ENCODE measurements at regions not wholly inside any gene's neighbourhood (a gene's known extent, or its start where the extent isn't known, plus 50 kb on each side); places are given as distances from the start of the nearest gene placed in this dataset.
"Not testable (repeated sequence)": the region's sequence is repeated elsewhere in the genome, so short reads cannot be mapped to it uniquely, and the experiment has no call there.

DNA sequence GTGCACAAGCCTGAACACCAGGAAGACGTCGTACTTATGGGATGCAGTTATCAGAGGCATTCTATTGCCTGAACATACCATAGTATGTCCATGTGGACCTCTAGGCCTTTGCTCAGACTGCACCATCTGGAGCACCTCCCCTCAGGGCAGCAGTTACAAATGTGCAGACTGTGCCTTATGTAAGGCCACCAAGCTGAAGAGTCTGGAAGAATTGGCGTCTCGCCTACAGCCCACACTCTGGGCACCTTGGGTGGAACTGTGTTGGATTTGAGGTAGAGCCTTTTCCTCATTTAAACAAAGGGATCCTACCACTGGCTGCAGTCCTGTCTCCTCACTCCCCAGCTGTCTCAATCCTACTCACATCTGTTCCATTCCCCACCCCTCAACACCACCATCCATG, 204.3 kb upstream of the FRMD6 start:
- DNase-seq = no peak

DNA sequence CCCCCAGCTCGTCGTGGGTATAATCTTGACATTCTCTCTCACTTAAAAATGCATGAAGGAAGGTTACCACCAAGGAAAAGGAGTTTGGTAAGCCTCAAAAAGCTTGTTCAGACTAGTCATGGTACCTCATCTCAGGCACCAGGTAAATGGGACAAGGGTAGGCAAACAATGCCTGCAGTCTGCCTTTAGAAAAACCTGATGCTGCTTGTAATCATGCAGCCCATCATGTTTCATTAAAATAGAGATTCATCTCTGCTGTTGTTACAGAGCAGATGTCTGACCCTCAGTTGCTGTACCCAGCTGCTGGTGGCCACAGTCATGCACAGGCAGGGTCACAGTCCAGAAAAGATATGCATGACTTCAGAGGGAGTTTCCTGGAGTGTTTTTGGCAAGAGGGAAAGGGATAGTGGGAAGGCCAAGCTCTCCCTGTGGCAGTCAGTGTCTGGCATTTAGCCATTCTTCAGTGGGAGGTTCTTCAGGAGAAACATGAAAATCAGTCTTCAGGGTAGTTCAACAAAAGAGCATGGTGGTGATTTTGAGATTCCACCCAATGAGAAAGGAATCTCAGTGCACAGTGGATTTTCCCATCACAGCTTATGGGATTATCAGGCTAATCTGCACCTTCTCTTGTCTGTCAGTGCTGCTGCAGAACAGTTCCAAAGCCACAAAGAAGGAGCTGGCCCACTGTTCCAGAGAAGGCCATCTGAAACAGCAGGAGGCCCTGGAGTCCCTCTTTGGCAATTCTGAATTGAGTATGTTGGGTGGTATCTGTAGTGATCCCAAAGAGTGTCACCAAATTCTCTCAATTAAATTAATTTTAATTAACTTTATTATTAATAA, 202.7 kb upstream of the FRMD6 start:
- no peak for DNase-seq

DNA sequence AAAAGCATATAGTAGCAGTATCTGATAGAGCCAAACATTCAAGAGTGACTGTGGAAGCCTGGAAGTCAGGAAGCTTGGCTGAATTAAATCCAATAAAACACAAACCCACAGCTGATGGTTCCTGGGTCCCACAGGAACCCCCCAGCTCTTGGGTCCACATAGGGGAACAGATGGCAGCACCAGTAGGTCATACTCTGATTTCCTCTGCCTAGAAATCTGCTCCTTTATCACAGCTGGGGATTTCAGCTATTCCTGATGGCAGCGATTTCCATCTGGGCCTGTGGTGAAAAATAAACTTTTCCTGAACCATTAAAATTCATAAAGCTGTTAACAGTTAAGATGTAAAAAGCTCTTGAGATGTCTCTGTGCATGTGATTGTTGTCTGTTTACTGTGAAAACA, 202.0 kb upstream of the FRMD6 start:
- no peak for DNase-seq

DNA sequence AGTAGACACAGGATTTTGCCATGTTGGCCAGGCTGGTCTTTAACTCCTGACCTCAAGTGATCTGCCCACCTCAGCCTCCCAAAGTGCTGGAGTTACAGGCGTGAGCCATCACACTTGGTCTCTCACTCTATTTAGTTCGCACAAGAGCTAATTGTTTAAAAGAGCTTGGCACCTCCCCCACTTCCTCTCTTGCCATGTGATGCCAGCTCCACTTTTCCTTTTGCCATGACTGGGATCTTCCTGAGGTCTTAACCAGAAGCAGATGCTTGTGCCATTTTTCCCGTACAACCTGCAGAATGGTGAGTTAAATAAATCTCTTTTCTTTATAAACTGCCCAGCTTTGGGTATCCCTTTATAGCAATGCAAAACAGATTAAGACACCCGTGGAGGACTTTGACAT, 200.1 kb upstream of the FRMD6 start:
- no peak for DNase-seq

GRCh38 chr14:51453869-51454268, 197.8 kb upstream of the FRMD6 start:
- peak; percentile 52 for DNase-seq

- DNase-seq = no peak
Measured at GRCh38 chr14:51454351-51454750, 197.4 kb upstream of the FRMD6 start.

- no peak for DNase-seq
Measured at GRCh38 chr14:51455041-51455835, 196.5 kb upstream of the FRMD6 start.

GRCh38 chr14:51457843-51458562, 193.7 kb upstream of the FRMD6 start:
- no peak for DNase-seq

DNA sequence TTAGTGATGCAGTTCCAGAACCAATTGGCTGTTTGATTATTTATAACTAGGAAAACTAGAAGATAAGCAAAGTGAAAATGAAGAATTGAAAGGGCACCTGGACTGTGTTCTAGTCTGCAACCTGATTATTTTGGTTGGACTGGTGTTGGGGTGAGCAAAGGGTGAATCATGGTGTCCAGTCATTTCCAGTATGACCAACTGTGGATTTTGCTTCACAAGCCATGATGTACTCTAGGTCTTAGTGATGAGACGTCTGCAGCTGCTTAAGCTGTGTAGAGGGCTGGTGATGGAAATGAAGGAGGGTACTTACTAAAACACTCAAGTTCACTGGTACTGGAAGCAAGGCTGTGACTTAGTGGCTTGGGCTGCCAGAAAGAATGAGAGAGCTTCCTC, 193.2 kb upstream of the FRMD6 start:
- DNase-seq = no peak

- DNase-seq = no peak
Measured at GRCh38 chr14:51460011-51460410, 191.7 kb upstream of the FRMD6 start.

GRCh38 chr14:51462182-51462581, 189.5 kb upstream of the FRMD6 start:
- DNase-seq = no peak

GRCh38 chr14:51462706-51463105, 189.0 kb upstream of the FRMD6 start:
- DNase-seq = no peak

- no peak for DNase-seq
Measured at GRCh38 chr14:51463461-51463860, 188.2 kb upstream of the FRMD6 start.

DNA sequence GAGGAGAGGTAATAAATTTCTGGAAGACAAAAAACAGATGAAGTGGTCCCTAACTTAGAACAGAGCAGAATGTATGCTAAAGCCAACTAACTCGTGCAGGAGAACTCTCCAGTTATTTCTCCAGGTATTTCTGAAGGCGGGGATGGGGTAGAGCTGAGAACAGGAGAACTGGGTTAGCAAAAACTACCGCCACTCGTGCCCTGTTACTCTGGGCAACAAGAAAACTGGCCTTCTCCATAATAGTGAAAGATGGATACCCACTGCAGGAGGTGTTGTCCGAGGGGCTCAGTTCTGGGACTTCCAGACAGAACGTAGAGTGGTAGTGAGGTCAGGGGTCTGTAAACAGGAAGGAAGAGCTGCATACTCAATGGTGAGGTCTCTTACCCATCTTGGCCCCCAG, 187.3 kb upstream of the FRMD6 start:
- DNase-seq = no peak

GRCh38 chr14:51465486-51465885, 186.2 kb upstream of the FRMD6 start:
- DNase-seq = no peak

GRCh38 chr14:51467392-51467791, 184.3 kb upstream of the FRMD6 start:
- not testable (repeated sequence) for DNase-seq

DNA sequence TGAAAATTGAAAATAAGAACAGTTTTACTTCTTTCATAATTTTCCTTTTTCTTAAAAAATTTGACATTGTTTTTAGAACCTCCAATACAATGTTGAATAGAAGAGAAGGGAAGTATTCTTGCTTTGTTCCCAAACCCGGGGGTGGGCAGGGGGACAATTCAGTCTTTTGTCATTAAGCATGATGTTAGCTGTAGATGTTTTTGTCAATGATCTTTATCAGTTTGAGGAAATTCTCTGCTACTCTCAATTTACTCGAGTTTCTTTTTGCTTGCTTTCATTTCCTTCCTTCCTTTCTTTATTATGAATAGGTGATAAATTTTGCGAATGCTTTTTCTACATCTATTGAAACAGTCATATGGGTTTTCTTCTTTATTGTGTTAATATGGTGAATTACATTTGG, 183.2 kb upstream of the FRMD6 start:
- no peak for DNase-seq

- no peak for DNase-seq
Measured at GRCh38 chr14:51472881-51473280, 178.8 kb upstream of the FRMD6 start.

- no peak for DNase-seq
Measured at GRCh38 chr14:51473351-51473750, 178.4 kb upstream of the FRMD6 start.

GRCh38 chr14:51473808-51474565, 177.7 kb upstream of the FRMD6 start:
- DNase-seq = no peak

- DNase-seq = no peak
Measured at GRCh38 chr14:51474854-51475253, 176.9 kb upstream of the FRMD6 start.

DNA sequence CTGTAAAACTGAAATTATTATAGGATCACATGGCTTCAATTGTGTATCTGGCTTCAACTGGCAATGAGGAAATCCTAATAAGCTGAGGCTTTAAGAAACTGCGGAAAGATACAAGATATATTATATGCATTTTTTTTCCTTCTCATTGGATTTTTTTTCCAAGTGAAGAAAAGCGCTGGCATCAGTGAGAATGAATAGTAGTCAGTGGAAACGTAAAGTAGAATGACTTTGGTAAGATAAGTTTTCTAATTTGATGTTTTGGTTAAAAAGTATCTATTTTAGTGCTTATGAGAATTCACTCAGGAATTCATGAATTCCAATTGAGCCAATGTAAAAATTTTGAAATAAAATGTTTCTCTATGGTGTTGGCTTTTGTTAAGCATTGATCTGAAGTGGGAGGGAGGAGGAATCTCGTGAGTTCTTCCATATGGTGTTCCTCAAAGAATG, 173.5 kb upstream of the FRMD6 start:
- no peak for DNase-seq
